ENCODE measurements at regions not wholly inside any gene's neighbourhood (a gene's known extent, or its start where the extent isn't known, plus 50 kb on each side); places are given as distances from the start of the nearest gene placed in this dataset.

GRCh38 chr16:66315210-66315825 is 51.2 kb upstream of the CDH5 start:
- ATAC-seq (peak; percentile 85), DNase-seq (peak; percentile 49 to 50)
- peak overlapping the region in 1 of 2 donors; percentile 31 for H3K27ac Mint-ChIP-seq
- peaks cover 6% of the 10 kb centered on the region for H3K4me1 Mint-ChIP-seq
- H3K9me3 Mint-ChIP-seq, result no peaks in the 10 kb centered on the region
- no peak overlapping the region for H3K4me3 Mint-ChIP-seq
- peaks cover 12% of the 10 kb centered on the region for H3K27me3 Mint-ChIP-seq

GRCh38 chr16:66311306-66311705 is 55.2 kb upstream of the CDH5 start:
- DNase-seq, result no peak
- Mint-ChIP-seq H3K9me3 (no peaks in the 10 kb centered on the region), H3K4me1 (peaks cover 6% of the 10 kb centered on the region), H3K4me3 (no peak overlapping the region), H3K27ac (peak overlapping the region in 1 of 2 donors; percentile 52), H3K27me3 (peaks cover 7% of the 10 kb centered on the region)
- no peak for ATAC-seq

GRCh38 chr16:66309215-66309807 is 57.2 kb upstream of the CDH5 start:
- Mint-ChIP-seq H3K4me3 (no peak overlapping the region), H3K27ac (no peak overlapping the region), H3K9me3 (no peaks in the 10 kb centered on the region), H3K4me1 (no peaks in the 10 kb centered on the region), H3K27me3 (peaks cover 6% of the 10 kb centered on the region)
- ATAC-seq (no peak), DNase-seq (no peak)

- Mint-ChIP-seq H3K4me1 (no peaks in the 10 kb centered on the region), H3K9me3 (no peaks in the 10 kb centered on the region), H3K4me3 (no peak overlapping the region), H3K27me3 (no peaks in the 10 kb centered on the region), H3K27ac (no peak overlapping the region)
- no peak for DNase-seq
- ATAC-seq, result no peak
Observed at GRCh38 chr16:66308096-66308495, 58.4 kb upstream of the CDH5 start.

- no peak overlapping the region for H3K4me3 Mint-ChIP-seq
- no peaks in the 10 kb centered on the region for H3K4me1 Mint-ChIP-seq
- no peak overlapping the region for H3K27ac Mint-ChIP-seq
- H3K27me3 Mint-ChIP-seq, result no peaks in the 10 kb centered on the region
- H3K9me3 Mint-ChIP-seq, result no peaks in the 10 kb centered on the region
- ATAC-seq (no peak), DNase-seq (no peak)
Observed at GRCh38 chr16:66306366-66307150, 59.9 kb upstream of the CDH5 start.

- no peak overlapping the region for H3K27ac Mint-ChIP-seq
- DNase-seq (no peak), ATAC-seq (no peak)
- no peaks in the 10 kb centered on the region for H3K4me1 Mint-ChIP-seq
- no peaks in the 10 kb centered on the region for H3K9me3 Mint-ChIP-seq
- no peaks in the 10 kb centered on the region for H3K27me3 Mint-ChIP-seq
- H3K4me3 Mint-ChIP-seq, result no peak overlapping the region
Observed at GRCh38 chr16:66304961-66305360, 61.5 kb upstream of the CDH5 start.

GRCh38 chr16:66304151-66304550 is 62.3 kb upstream of the CDH5 start:
- ATAC-seq, result no peak
- Mint-ChIP-seq H3K27ac (no peak overlapping the region), H3K4me3 (no peak overlapping the region), H3K27me3 (no peaks in the 10 kb centered on the region), H3K9me3 (no peaks in the 10 kb centered on the region), H3K4me1 (peaks cover 7% of the 10 kb centered on the region)
- DNase-seq, result peak in 1 of 2 donors; percentile 0

- H3K4me3 Mint-ChIP-seq, result no peak overlapping the region
- no peak for DNase-seq
- ATAC-seq, result no peak
- peaks cover 7% of the 10 kb centered on the region for H3K4me1 Mint-ChIP-seq
- no peaks in the 10 kb centered on the region for H3K9me3 Mint-ChIP-seq
- peak overlapping the region; percentile 38 to 88 for H3K27ac Mint-ChIP-seq
- H3K27me3 Mint-ChIP-seq, result no peaks in the 10 kb centered on the region
Observed at GRCh38 chr16:66300501-66300900, 66.0 kb upstream of the CDH5 start.

GRCh38 chr16:66300037-66300436 is 66.5 kb upstream of the CDH5 start:
- DNase-seq (no peak), ATAC-seq (no peak)
- Mint-ChIP-seq H3K27ac (peak overlapping the region in 1 of 2 donors; percentile 88), H3K4me3 (no peak overlapping the region), H3K27me3 (no peaks in the 10 kb centered on the region), H3K9me3 (no peaks in the 10 kb centered on the region), H3K4me1 (peaks cover 7% of the 10 kb centered on the region)

GRCh38 chr16:66299349-66299748 is 67.1 kb upstream of the CDH5 start:
- DNase-seq, result no peak
- Mint-ChIP-seq H3K9me3 (no peaks in the 10 kb centered on the region), H3K4me3 (no peak overlapping the region), H3K4me1 (peaks cover 7% of the 10 kb centered on the region), H3K27me3 (no peaks in the 10 kb centered on the region), H3K27ac (no peak overlapping the region)
- ATAC-seq, result no peak

- H3K9me3 Mint-ChIP-seq, result no peaks in the 10 kb centered on the region
- no peak overlapping the region for H3K27ac Mint-ChIP-seq
- peaks cover 7% of the 10 kb centered on the region for H3K4me1 Mint-ChIP-seq
- H3K4me3 Mint-ChIP-seq, result no peak overlapping the region
- no peak for DNase-seq
- peaks cover under 1% of the 10 kb centered on the region for H3K27me3 Mint-ChIP-seq
- no peak for ATAC-seq
Observed at GRCh38 chr16:66298571-66299120, 67.8 kb upstream of the CDH5 start.

GRCh38 chr16:66298006-66298405 is 68.5 kb upstream of the CDH5 start:
- H3K27ac Mint-ChIP-seq, result no peak overlapping the region
- H3K4me3 Mint-ChIP-seq, result no peak overlapping the region
- peaks cover 7% of the 10 kb centered on the region for H3K4me1 Mint-ChIP-seq
- peaks cover 7% of the 10 kb centered on the region for H3K27me3 Mint-ChIP-seq
- ATAC-seq (no peak), DNase-seq (no peak)
- H3K9me3 Mint-ChIP-seq, result no peaks in the 10 kb centered on the region

GRCh38 chr16:66296591-66296990 is 69.9 kb upstream of the CDH5 start:
- DNase-seq (no peak), ATAC-seq (no peak)
- Mint-ChIP-seq H3K27me3 (peaks cover 15% of the 10 kb centered on the region), H3K4me3 (no peak overlapping the region), H3K27ac (no peak overlapping the region), H3K9me3 (no peaks in the 10 kb centered on the region), H3K4me1 (peaks cover 7% of the 10 kb centered on the region)

GRCh38 chr16:66295761-66296546 is 70.5 kb upstream of the CDH5 start:
- Mint-ChIP-seq H3K4me1 (peaks cover 7% of the 10 kb centered on the region), H3K27ac (no peak overlapping the region), H3K27me3 (peaks cover 15% of the 10 kb centered on the region), H3K4me3 (no peak overlapping the region), H3K9me3 (no peaks in the 10 kb centered on the region)
- ATAC-seq (no peak), DNase-seq (no peak)

GRCh38 chr16:66295213-66295612 is 71.3 kb upstream of the CDH5 start:
- H3K9me3 Mint-ChIP-seq, result no peaks in the 10 kb centered on the region
- no peak overlapping the region for H3K4me3 Mint-ChIP-seq
- peaks cover 7% of the 10 kb centered on the region for H3K4me1 Mint-ChIP-seq
- peaks cover 15% of the 10 kb centered on the region for H3K27me3 Mint-ChIP-seq
- DNase-seq (peak in 1 of 2 donors; percentile 0), ATAC-seq (no peak)
- H3K27ac Mint-ChIP-seq, result no peak overlapping the region

Measured in stimulated activated naive CD8-positive, alpha-beta T cell treated with anti-CD3 and anti-CD28 coated beads, Interleukin-15, amount 100 ng/mL, for 72 hours (primary cell).